Stimulated activated CD4-positive, alpha-beta T cell treated with anti-CD3 and anti-CD28 coated beads, Interleukin-4, amount 100 ng/mL, for 48 hours (primary cell): ENCODE measurements at regions not wholly inside any gene's neighbourhood (a gene's known extent, or its start where the extent isn't known, plus 50 kb on each side); places are given as distances from the start of the nearest gene placed in this dataset.

Experiments used
- DNase-seq, 2 donors: peaks; one replicate each; pipeline ENCODE4 v3.0.0-alpha.2; 2020; ENCODE audit warnings: low read depth in 2 of 2

- DNase-seq: no peak
These were observed 284.7 kb upstream of the STT3B start for GRCh38 chr3:31247850-31248562.

DNA sequence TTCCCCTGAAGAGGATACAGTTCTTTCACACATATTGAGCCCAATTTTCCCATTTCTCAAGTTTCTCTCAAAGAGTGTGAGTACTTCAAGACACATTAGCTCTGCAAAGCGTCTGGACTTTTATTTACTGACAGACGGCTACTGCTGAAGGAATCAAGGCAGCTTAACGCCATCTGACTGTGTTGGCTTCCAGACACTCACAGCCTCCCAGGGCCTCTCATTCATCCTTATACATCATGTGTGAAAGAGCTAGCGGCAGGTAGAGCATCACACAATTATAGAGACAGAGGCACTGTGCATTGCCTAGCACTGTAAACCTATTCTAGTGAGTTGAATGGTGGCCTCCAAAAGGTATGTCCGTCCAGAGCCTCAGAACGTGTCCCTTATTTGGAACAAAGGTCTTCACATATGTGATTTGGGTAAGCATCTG, 284.1 kb upstream of the STT3B start:
- DNase-seq: no peak

DNA sequence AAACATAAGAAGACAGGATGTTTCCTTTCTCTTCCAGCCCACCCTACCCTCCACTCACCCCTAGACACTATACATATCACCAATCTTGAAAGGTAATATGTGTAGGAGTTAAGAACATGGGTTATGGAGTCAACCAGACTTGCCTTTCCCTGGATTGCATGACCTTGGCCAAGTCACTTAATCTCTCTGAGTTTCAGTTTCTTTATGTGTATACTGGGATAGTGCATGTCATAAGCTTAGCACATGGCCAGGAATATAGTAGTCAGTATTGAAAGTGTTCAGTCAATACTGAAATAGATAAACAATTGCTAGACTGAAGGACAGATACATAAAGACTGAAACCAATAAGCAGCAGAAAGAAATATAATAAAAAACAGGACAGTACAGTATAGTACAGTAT, 283.2 kb upstream of the STT3B start:
- DNase-seq: no peak

DNA sequence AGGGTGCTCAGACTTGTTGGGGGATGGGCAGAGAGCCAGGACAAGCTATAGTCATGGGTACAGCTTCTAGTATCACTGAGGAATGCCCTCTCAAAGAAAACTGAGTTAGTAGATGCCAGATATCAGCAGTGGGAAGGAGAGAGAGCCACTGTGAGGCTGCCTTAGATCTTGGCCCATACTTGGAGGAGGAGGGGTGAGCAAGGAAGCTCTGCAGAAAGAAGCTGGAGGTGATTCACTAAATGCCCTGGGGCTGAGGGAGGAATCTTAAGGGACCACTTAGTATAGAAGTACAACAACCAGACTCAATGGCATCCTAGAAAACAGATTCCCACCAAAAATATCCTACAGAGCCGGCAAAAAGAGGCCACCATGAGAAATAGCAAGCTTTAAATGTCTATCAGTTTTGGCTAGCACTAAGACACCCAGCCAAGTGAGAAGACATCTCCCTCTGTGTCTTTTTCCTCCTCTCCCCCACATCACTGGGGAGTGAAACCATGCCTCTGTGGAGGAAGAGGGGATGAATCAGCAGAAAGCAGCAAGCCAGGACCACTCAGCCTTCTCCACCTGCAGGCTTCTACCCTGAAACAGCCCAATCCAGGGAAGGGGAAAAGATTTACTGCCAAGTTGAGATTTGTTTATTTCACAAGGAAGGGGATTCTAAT, 282.5 kb upstream of the STT3B start:
- no peak for DNase-seq

GRCh38 chr3:31251083-31251482, 281.6 kb upstream of the STT3B start:
- no peak for DNase-seq

GRCh38 chr3:31252216-31253185, 280.2 kb upstream of the STT3B start:
- no peak for DNase-seq

- no peak for DNase-seq
These were observed 278.9 kb upstream of the STT3B start for GRCh38 chr3:31253782-31254181.

- DNase-seq: no peak
These were observed 278.2 kb upstream of the STT3B start for GRCh38 chr3:31254483-31254882.

- DNase-seq: no peak
These were observed 277.6 kb upstream of the STT3B start for GRCh38 chr3:31255007-31255581.

DNA sequence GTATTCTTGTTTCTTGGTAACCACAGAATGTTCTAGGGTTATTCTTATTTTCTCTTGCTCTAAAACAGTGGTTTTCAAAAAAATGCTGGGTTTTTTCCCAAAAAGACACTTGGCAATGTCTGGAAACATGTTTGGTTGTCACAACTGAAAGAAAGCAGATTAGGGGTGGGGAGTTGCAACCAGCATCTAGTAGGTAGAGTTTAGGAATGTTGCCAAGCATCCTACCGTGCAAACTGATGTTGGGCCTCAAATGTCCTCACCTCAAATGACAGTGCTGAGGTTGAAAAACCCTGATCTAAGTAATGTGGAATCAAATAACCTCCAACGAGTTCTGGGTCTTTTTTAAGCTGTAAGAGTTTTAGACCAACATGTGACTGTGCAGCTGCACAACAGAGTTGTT, 270.5 kb upstream of the STT3B start:
- no peak for DNase-seq

- DNase-seq: no peak
These were observed 268.8 kb upstream of the STT3B start for GRCh38 chr3:31263897-31264296.

DNA sequence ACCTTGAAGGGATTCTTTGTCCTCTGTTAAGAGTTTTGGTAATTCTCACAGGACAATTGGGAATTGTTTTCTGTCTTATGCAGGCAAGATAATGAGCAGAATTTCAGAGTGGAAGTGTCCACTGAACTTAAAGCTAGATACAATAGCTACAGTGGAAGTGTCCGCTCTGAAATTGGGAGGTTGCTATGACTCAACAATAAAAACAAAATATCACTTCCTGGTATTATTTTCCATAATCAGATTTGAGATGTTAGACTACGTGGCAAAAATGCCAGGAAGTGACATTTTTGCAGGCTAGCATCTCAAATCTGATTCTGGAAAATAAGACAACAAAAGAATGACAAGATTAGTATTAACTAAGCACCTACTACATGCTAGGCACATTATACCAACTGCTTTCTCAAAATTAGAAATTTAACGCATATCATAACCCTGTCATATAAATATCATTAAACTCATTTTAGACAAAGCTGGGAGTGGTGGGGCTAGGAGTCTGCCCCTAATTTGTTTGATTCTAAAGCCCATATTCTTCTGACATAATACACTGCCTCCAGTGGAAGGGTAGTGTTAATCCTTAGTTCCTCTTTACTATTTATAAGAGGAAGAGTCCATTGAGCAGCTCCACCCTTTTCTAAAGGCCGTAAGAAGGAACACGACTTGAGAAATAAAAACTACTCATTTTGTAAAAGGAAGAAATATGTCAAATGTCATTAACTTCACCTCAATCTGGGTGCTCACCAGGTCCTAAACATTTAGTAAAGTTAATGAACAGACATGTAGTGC, 266.9 kb upstream of the STT3B start:
- DNase-seq: no peak

- no peak for DNase-seq
These were observed 263.9 kb upstream of the STT3B start for GRCh38 chr3:31268868-31269267.

- DNase-seq: no peak
These were observed 262.7 kb upstream of the STT3B start for GRCh38 chr3:31270010-31270409.

DNA sequence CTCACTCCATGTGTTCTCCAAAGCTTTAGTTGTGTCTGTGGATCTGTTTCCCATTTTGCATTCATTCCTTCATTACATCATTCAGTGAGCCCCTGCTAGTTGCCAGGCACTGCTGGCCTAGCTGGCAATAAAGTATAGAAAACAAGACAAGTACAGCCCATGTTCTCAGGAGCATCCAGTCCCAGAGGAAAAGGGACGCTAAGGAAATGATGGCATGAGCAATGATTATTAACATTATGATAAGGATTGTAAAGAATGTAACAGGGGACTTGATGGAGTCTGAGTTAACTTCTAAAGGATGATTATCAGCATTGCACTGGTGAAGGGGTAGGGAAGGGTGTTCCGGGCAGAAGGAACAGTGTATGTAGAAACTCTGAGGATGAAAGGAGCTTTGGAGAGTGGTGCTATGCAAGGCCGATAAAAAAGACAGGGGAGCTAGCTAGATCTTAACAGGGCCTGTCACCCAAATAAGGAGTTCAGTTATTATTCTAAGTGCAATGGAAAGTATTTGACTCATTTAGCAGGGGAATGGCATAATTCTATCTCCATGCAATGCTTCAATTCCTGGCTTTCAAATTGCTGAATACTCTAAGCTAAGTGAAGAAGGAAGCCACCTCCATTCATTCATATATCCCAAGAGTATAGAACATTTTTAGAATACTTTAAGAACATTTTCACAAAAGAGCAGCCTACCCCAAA, 258.2 kb upstream of the STT3B start:
- no peak for DNase-seq

GRCh38 chr3:31275038-31275572, 257.6 kb upstream of the STT3B start:
- DNase-seq: no peak

- no peak for DNase-seq
These were observed 257.1 kb upstream of the STT3B start for GRCh38 chr3:31275583-31275982.

- no peak for DNase-seq
These were observed 255.1 kb upstream of the STT3B start for GRCh38 chr3:31277582-31277981.

DNA sequence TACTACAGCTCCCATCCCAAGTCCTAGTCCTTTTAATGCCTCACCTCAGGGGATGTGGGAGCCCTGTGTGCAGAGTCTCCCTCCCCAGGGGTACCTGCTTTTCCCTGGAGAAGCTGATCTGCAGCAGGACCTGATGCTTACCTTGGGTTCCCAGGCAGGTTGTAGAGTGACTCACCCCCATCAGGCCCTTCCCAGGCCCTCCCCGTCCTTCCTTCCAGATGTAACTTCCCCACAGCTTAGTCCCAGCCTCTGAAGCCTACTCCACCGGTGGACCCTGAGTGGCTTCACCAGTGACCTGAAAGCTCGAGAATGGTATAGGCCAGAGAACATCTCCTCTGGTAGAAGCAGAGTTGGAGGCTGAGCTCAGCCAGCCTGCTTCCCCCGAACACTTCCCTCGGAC, 254.2 kb upstream of the STT3B start:
- no peak for DNase-seq

GRCh38 chr3:31284776-31285175, 247.9 kb upstream of the STT3B start:
- no peak for DNase-seq
